Psoas muscle (tissue), 7 donors: ENCODE measurements at regions not wholly inside any gene's neighbourhood (a gene's known extent, or its start where the extent isn't known, plus 50 kb on each side); places are given as distances from the start of the nearest gene placed in this dataset.

Experiments used
- ATAC-seq, 4 donors: fragments of 200-7000 bp; cut with Tn5 transposase; one replicate each; pipeline ENCODE4 v1.9.1; 2020; ENCODE audit warnings: moderate library complexity in 3 of 4, mild to moderate bottlenecking in 2 of 4
- DNase-seq, 2 donors: peaks; one replicate each; pipeline ENCODE4 v3.0.0-alpha.2; 2020
- H3K27ac ChIP-seq: fragments of 200-600 bp; one replicate; pipeline ENCODE4 v1.8.0; 2022
- H3K27me3 ChIP-seq, 3 donors: fragments of 200-600 bp in 1 of 3; one replicate each; pipeline versions ENCODE4 v1.6.1 to v1.8.0; 2013 to 2022; ENCODE audit warnings: low read length in 2 of 3, mild to moderate bottlenecking in 2 of 3, moderate library complexity in 1 of 3; ENCODE audit not compliant: insufficient read depth in 3 of 3
- H3K36me3 ChIP-seq, 2 donors: fragments of 200-600 bp in 1 of 2; one replicate each; pipeline versions ENCODE4 v1.6.1 to v1.8.0; 2013 to 2022; ENCODE audit warnings: low read depth in 1 of 2, mild to moderate bottlenecking in 1 of 2, moderate library complexity in 1 of 2; ENCODE audit not compliant: insufficient read depth in 1 of 2
- H3K4me1 ChIP-seq: fragments of 200-600 bp; one replicate; pipeline ENCODE4 v1.8.0; 2022
- H3K4me3 ChIP-seq: fragments of 200-600 bp; one replicate; pipeline ENCODE4 v1.8.0; 2022; ENCODE audit warnings: mild to moderate bottlenecking
- H3K9me3 ChIP-seq: fragments of 200-600 bp; one replicate; pipeline ENCODE4 v1.8.0; 2022
- CTCF ChIP-seq: fragments of 200-600 bp; IDR thresholded peaks from one replicate; pipeline ENCODE4 v1.8.0; 2022; ENCODE audit warnings: antibody characterized with exemption
- WGBS, 3 donors: extraction: QIAGEN DNeasy Blood & Tissue Kit; methylation state at CpG; one replicate each; pipeline versions ENCODE4 v1.1.6 to v1.1.7; 2013; 5-methylcytosine and 5-hydroxymethylcytosine counted together
- intact Hi-C, 2 donors: fragments of 100-400 bp; cut with DNase I; formaldehyde crosslinking; loops; one replicate each; pipeline versions ENCODE4 v1.11.0 to v1.14.2; 2022
- donor health status: healthy with polysubstance abuse.
- donor health status: DM: no; HTN: no; CAD: no; lungs with moderate emphysema.
- donor health status: Bipolar disorder and iron deficiency.
- donor health status: healthy.
- donor health status: DM: yes; HTN: yes; CAD: no.
- donor health status: DM: no; HTN: no; CAD: no.
- donor health status: DM: yes; HTN: yes; CAD: no.

GRCh38 chrX:148159796-148160195 lies 178.7 kb downstream of the FMR1NB start:
- Histone ChIP-seq H3K27ac (no peak overlapping the region), H3K36me3 (no peaks in the 10 kb centered on the region), H3K27me3 (no peaks in the 10 kb centered on the region), H3K4me3 (no peak overlapping the region), H3K9me3 (no peaks in the 10 kb centered on the region), H3K4me1 (no peaks in the 10 kb centered on the region)
- DNase-seq (no peak), ATAC-seq (no peak)
- intact Hi-C loops, result no loop called here
- no peak for TF ChIP-seq CTCF

- Histone ChIP-seq H3K27ac (no peak overlapping the region), H3K36me3 (no peaks in the 10 kb centered on the region), H3K4me3 (no peak overlapping the region), H3K27me3 (no peaks in the 10 kb centered on the region), H3K4me1 (no peaks in the 10 kb centered on the region), H3K9me3 (no peaks in the 10 kb centered on the region)
- 29 to 42% (median 33%) methylated on average over 6 of the region's 6 CpGs for WGBS, 3 donors
- ATAC-seq (no peak), DNase-seq (no peak)
- TF ChIP-seq CTCF, result no peak
- intact Hi-C loops, result no loop called here
Measured at GRCh38 chrX:148161701-148162100, 180.6 kb downstream of the FMR1NB start.

GRCh38 chrX:148185631-148186030 lies 204.5 kb downstream of the FMR1NB start:
- DNase-seq (no peak), ATAC-seq (no peak)
- Histone ChIP-seq H3K36me3 (no peaks in the 10 kb centered on the region), H3K4me3 (no peak overlapping the region), H3K9me3 (no peaks in the 10 kb centered on the region), H3K4me1 (no peaks in the 10 kb centered on the region), H3K27me3 (no peaks in the 10 kb centered on the region), H3K27ac (no peak overlapping the region)
- no peak for TF ChIP-seq CTCF
- intact Hi-C loops, result loop anchor here in 1 of 2 donors (1.0 kb wide), 1 partner anchor 11 kb away; no protein-coding TSS in a partner anchor

- WGBS, 3 donors, result 53 to 63% (median 59%) methylated on average over 4 of the region's 4 CpGs
- Histone ChIP-seq H3K4me1 (no peaks in the 10 kb centered on the region), H3K36me3 (no peaks in the 10 kb centered on the region), H3K27ac (no peak overlapping the region), H3K27me3 (no peaks in the 10 kb centered on the region), H3K9me3 (no peaks in the 10 kb centered on the region), H3K4me3 (no peak overlapping the region)
- DNase-seq, result no peak
- ATAC-seq, result no peak
- no peak for TF ChIP-seq CTCF
- intact Hi-C loops, result no loop called here
Measured at GRCh38 chrX:148192547-148192946, 211.4 kb downstream of the FMR1NB start.

- DNase-seq (no peak), ATAC-seq (no peak)
- no peaks in the 10 kb centered on the region for H3K9me3 ChIP-seq
- no peaks in the 10 kb centered on the region for H3K36me3 ChIP-seq
- no peaks in the 10 kb centered on the region for H3K27me3 ChIP-seq
- TF ChIP-seq CTCF, result no peak
- H3K27ac ChIP-seq, result no peak overlapping the region
- no peaks in the 10 kb centered on the region for H3K4me1 ChIP-seq
- no peak overlapping the region for H3K4me3 ChIP-seq
- intact Hi-C loops, result no loop called here
Measured at GRCh38 chrX:148193759-148194158, 212.6 kb downstream of the FMR1NB start.
